K562 (cell line): ENCODE measurements at regions not wholly inside any gene's neighbourhood (a gene's known extent, or its start where the extent isn't known, plus 50 kb on each side); places are given as distances from the start of the nearest gene placed in this dataset.

Experiments
- DPF2 ChIP-seq: fragments of 450-650 bp; IDR thresholded peaks from 2 replicates; pipeline ENCODE4 v1.6.1; 2016
- EP400 ChIP-seq: fragments of 450-650 bp; IDR thresholded peaks from 2 replicates; pipeline ENCODE4 v1.6.1; 2017; ENCODE audit warnings: antibody characterized with exemption, mild to moderate bottlenecking, moderate library complexity
- EZH2 ChIP-seq: IDR thresholded peaks from 2 replicates; pipeline ENCODE4 v1.6.1; 2012; ENCODE audit warnings: low read depth, mild to moderate bottlenecking, inconsistent platforms, low read length, borderline replicate concordance
- ZNF24 ChIP-seq: fragments of 450-650 bp; IDR thresholded peaks from 2 replicates; pipeline ENCODE4 v1.6.1; 2016
- ZNF280A ChIP-seq: fragments of 450-650 bp; IDR thresholded peaks from 2 replicates; pipeline ENCODE4 v1.6.1; 2018; ENCODE audit warnings: mild to moderate bottlenecking, low read depth; ENCODE audit not compliant: partially characterized antibody

GRCh38 chr15:31867536-31868442 is 162.5 kb upstream of the CHRNA7 start:
- no peak for TF ChIP-seq ZNF280A
- no peak for TF ChIP-seq EP400
- TF ChIP-seq DPF2, result no peak
- no peak for TF ChIP-seq EZH2
- TF ChIP-seq ZNF24, result no peak
